LNCAP (cell line): ENCODE measurements at regions not wholly inside any gene's neighbourhood (a gene's known extent, or its start where the extent isn't known, plus 50 kb on each side); places are given as distances from the start of the nearest gene placed in this dataset.

Experiments
- TF ChIP-seq, protein P1 (sequence below): fragments of 450-650 bp; IDR thresholded peaks from 2 replicates; pipeline ENCODE4 v1.5.1; 2017; ENCODE audit warnings: mild to moderate bottlenecking

DNA sequence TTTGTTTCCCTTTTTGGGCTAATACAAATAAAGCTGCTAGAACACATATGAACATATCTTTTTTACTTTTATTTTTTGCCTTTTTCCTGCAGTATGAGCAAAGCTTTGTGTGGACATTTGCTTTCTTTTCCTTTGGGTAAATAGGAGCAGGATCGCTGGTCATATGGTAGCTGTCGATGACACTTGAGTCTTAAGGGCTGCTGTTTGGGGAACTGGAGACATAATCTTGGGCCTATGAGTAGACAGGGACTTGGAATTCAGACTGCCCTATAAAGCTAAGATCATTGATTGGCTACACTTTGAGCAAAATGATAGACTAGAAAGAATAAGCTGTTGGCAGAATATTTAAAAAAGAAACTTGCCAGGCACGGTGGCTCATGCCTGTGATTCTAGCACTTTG is 60.9 kb upstream of the ABL1 start:
- TF ChIP-seq, protein P1, sequence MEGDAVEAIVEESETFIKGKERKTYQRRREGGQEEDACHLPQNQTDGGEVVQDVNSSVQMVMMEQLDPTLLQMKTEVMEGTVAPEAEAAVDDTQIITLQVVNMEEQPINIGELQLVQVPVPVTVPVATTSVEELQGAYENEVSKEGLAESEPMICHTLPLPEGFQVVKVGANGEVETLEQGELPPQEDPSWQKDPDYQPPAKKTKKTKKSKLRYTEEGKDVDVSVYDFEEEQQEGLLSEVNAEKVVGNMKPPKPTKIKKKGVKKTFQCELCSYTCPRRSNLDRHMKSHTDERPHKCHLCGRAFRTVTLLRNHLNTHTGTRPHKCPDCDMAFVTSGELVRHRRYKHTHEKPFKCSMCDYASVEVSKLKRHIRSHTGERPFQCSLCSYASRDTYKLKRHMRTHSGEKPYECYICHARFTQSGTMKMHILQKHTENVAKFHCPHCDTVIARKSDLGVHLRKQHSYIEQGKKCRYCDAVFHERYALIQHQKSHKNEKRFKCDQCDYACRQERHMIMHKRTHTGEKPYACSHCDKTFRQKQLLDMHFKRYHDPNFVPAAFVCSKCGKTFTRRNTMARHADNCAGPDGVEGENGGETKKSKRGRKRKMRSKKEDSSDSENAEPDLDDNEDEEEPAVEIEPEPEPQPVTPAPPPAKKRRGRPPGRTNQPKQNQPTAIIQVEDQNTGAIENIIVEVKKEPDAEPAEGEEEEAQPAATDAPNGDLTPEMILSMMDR: no peak

DNA sequence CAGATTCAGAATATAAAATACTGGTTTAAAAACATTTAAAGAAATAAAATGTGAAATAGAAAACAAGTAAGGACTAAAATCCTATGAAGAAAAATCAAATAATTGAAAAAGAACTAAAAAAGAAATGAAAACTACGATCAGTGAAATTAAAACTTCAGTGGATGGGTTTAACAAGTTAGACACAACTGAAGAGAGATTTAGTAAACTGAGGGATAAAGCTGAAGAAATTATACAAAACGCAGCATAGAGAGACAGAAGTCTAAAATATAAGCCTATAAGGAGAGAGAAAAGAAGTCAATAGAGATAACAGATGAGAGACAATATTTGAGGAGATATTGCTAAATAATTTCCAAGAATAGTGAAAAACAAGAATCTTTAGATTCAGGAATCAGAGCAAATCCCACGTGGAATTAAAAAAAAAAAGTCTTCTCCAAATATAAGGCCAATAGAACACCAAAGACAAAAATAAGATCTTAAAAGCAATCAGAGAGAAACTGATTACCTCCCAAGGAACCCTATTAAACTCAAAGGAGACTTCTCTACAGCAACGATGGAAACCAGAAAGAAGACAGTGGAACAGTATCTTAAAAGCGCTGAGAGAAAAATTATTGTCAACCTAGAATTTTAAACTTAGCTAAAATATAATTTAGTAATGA is 59.6 kb upstream of the ABL1 start:
- TF ChIP-seq, protein P1: no peak

DNA sequence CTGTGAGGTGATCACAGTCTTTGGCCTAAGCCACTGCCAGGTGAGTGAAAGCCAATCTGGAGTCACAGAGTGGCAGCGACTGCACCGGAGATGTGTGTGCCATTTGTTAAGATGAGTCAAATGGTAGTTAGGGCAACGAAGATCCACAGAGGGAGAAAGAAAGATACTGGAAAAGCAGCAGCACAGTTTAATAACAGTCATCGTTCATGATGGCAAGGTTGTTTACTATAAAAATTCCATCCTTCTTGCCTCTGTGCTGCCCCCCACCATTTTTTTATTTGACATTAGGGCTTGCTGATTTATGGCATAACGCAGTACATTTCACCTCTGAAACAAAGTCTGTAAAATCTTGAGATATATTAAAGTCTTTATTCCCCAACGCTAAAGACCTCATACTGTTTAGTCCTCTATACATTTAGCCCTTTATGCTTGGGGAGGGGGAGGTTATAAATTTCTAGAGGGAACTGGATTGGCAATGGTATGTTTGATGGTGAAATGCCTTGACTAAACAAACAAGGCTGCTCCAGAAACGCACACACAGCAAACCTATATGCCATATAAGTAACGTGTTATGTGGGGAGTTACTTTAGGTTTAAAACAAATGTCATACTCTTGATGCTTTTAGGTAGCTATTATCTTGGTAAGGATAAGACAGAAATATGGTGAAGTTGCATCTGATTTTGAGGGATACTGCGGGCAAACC is 55.8 kb upstream of the ABL1 start:
- TF ChIP-seq, protein P1: no peak

DNA sequence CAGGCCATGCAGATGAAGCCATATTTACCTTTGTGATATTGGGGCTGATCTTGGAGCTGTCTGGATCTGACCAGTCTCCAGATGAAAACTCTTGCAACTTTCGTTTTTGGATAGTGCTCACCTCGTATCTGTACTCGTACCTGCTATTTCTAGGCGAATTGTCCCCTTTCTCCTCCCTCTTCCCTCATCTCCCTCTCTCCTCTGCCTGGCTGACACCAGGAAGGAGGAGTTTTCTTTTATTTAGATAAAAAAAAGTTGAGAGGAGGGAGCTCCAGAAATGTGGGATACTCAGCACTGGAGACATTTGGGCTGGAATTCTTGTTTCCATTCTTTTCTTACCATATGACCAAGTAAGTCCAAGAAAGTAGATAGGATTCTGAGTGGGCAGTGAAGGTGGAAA is 54.6 kb upstream of the ABL1 start:
- TF ChIP-seq, protein P1: no peak

DNA sequence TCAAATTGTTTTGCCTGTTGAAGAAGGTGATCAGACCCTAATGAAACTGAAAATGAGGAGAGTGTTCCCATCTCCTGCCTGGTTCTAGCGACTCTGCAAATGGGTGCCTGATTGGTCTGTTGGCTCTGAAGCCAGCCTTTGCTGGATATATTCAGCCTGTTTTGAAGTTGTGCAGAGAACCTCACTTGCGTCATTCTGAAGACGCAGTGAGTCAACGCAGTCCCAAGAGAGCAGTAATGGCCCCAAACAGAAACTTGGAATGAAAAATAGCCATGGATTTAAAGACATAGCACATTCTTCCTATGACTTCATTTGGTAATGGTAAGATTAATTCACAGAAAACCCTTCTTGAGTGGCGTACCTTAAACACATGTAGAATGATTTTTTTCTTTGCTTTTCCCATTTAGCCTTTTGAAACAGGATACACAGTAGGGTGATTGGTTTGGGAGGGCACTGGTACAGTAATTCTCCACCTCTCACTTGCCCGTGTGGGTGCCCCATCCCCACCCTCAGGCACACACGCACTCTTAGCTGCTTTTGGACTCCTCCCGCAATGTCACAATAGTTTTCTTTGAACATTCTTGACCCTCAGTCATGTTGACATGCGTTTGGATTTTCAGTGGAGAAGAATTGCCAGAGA is 54.1 kb upstream of the ABL1 start:
- TF ChIP-seq, protein P1: no peak

DNA sequence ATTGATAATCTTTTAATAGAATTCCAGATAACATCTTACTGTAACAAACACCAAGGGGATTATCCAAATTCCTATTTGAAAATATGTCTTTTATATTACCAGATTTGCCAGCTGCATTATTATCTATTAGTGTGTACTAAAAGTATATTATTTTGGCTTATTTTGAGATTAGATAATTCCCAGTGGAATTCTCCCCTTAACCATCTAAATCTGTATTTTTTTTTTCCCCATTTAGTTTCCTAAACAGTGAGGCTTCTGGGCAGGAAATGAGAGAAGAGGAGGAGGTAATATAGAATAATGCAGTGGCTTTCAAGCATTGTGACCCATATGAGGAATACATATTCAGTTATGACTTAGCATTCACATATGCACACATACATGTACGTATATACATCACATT is 53.5 kb upstream of the ABL1 start:
- TF ChIP-seq, protein P1: no peak

DNA sequence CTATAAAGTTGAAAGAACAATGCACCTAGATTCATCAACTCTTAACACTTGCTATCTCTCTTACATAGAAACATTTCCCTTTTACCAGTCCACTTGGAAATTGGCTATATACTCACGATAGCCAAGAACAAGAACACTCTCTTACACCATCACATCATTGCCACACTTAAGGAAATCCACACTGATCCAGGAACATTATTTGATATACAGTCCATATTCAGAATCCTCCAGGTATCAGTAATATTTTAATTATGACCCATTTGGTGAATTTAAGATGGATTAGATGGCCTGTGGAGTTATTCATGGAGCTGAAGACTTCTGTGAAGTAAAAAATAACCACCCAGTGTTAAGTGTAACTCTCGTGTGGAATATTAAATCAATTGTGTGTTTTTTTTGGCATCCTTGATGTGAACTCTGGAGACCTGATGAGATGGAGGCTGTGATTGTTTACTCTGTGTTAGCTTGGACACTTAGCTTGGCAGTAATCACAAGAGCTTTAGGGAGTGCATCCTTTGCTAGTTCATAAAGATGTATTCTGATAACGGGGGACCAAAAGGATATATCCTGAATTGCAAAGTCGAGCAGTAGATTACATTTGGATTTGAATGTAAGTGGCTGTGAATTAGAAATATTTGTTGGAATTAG is 52.0 kb upstream of the ABL1 start:
- TF ChIP-seq, protein P1: no peak
